AG04450 (cell line): ENCODE measurements at regions not wholly inside any gene's neighbourhood (a gene's known extent, or its start where the extent isn't known, plus 50 kb on each side); places are given as distances from the start of the nearest gene placed in this dataset.

Experiments used
- CTCF ChIA-PET: fragments of 300-600, 350-600 bp; formaldehyde crosslinking; extraction: SDS; loops from one replicate; lab custom pipeline; 2022; ENCODE audit warnings: antibody characterized with exemption, inconsistent platforms; lab: Charles Lee
- POLR2A ChIA-PET: fragments of 350-600 bp; formaldehyde crosslinking; extraction: SDS; loops from one replicate; lab custom pipeline; 2021; ENCODE audit warnings: antibody characterized with exemption, inconsistent platforms; lab: Yijun Ruan, JAX
- DNase-seq: peaks from one replicate; pipeline ENCODE4 v3.0.0-alpha.2; 2011; ENCODE audit warnings: low read depth, low spot score
- H3K27ac ChIP-seq: one replicate; pipeline ENCODE4 v1.5.1; 2012; ENCODE audit warnings: low read depth, low read length, control low read depth
- H3K27me3 ChIP-seq: one replicate; pipeline ENCODE4 v1.6.0; 2012; ENCODE audit warnings: low read length; ENCODE audit not compliant: control insufficient read depth, insufficient read depth
- H3K4me3 ChIP-seq: 2 replicates; pipeline ENCODE4 v1.5.1; 2011; ENCODE audit warnings: mild to moderate bottlenecking, low read depth, low read length, control low read depth
- H3K9me3 ChIP-seq: 2 replicates; pipeline ENCODE4 v1.5.1; 2012; ENCODE audit warnings: low read length; ENCODE audit not compliant: control insufficient read depth, insufficient read depth
- CTCF ChIP-seq: IDR thresholded peaks from 2 replicates; pipeline ENCODE4 v1.5.1; 2011; ENCODE audit warnings: low read depth, low read length, control low read depth, inconsistent platforms

- no peaks in the 10 kb centered on the region for H3K9me3 ChIP-seq
- ChIA-PET CTCF (no interaction called here), POLR2A (no interaction called here)
- no peak overlapping the region for H3K4me3 ChIP-seq
- no peak for DNase-seq
- peaks cover 3% of the 10 kb centered on the region for H3K27me3 ChIP-seq
- no peak for TF ChIP-seq CTCF
- H3K27ac ChIP-seq: no peak overlapping the region
Measured at GRCh38 chr1:34606504-34606903, 148.3 kb upstream of the GJB5 start.

- H3K27me3 ChIP-seq: peaks cover 5% of the 10 kb centered on the region
- H3K27ac ChIP-seq: no peak overlapping the region
- no peaks in the 10 kb centered on the region for H3K9me3 ChIP-seq
- no peak overlapping the region for H3K4me3 ChIP-seq
- CTCF ChIA-PET: no interaction called here
- POLR2A ChIA-PET: no interaction called here
- DNase-seq: no peak
- no peak for TF ChIP-seq CTCF
Measured at GRCh38 chr1:34610063-34610462, 144.8 kb upstream of the GJB5 start.

- H3K27me3 ChIP-seq: peaks cover 5% of the 10 kb centered on the region
- no peak overlapping the region for H3K27ac ChIP-seq
- CTCF ChIA-PET: no interaction called here
- no peak overlapping the region for H3K4me3 ChIP-seq
- H3K9me3 ChIP-seq: no peaks in the 10 kb centered on the region
- no peak for TF ChIP-seq CTCF
- POLR2A ChIA-PET: no interaction called here
- no peak for DNase-seq
Measured at GRCh38 chr1:34611571-34611970, 143.3 kb upstream of the GJB5 start.

GRCh38 chr1:34612091-34612827 lies 142.6 kb upstream of the GJB5 start:
- no peak overlapping the region for H3K4me3 ChIP-seq
- POLR2A ChIA-PET: no interaction called here
- no peak for TF ChIP-seq CTCF
- CTCF ChIA-PET: no interaction called here
- H3K27ac ChIP-seq: no peak overlapping the region
- peaks cover 5% of the 10 kb centered on the region for H3K27me3 ChIP-seq
- no peaks in the 10 kb centered on the region for H3K9me3 ChIP-seq
- DNase-seq: no peak

GRCh38 chr1:34617321-34618118 lies 137.3 kb upstream of the GJB5 start:
- peaks cover 2% of the 10 kb centered on the region for H3K27me3 ChIP-seq
- CTCF ChIA-PET: interaction anchor here (1.3 kb wide), 1 partner anchor 125 kb away, joined by 3 read pairs; no protein-coding TSS in a partner anchor
- H3K4me3 ChIP-seq: no peak overlapping the region

More at GRCh38 chr1:34617321-34618118, 137.3 kb upstream of the GJB5 start:
- DNase-seq: no peak
- H3K27ac ChIP-seq: no peak overlapping the region
- no peaks in the 10 kb centered on the region for H3K9me3 ChIP-seq
- POLR2A ChIA-PET: no interaction called here
- no peak for TF ChIP-seq CTCF
